OCI-LY3 (cell line): ENCODE measurements at regions not wholly inside any gene's neighbourhood (a gene's known extent, or its start where the extent isn't known, plus 50 kb on each side); places are given as distances from the start of the nearest gene placed in this dataset.

ENCODE experiments used
- CTCF ChIP-seq: fragments of 200-600, 300-600 bp; sonication (generic); IDR thresholded peaks from 2 replicates; pipeline ENCODE4 v1.5.1; 2014; ENCODE audit warnings: antibody characterized with exemption, low read length, low read depth
- EZH2phosphoT487 ChIP-seq: fragments of 200-600 bp; shearing (Covaris generic); IDR thresholded peaks from 2 replicates; pipeline ENCODE4 v1.6.1; 2018; ENCODE audit warnings: antibody characterized with exemption, mixed run types, low read depth

GRCh38 chr9:89746385-89747116, 141.7 kb downstream of the GADD45G start:
- TF ChIP-seq CTCF (no peak), EZH2phosphoT487 (no peak)
